ENCODE measurements at regions not wholly inside any gene's neighbourhood (a gene's known extent, or its start where the extent isn't known, plus 50 kb on each side); places are given as distances from the start of the nearest gene placed in this dataset.

DNA sequence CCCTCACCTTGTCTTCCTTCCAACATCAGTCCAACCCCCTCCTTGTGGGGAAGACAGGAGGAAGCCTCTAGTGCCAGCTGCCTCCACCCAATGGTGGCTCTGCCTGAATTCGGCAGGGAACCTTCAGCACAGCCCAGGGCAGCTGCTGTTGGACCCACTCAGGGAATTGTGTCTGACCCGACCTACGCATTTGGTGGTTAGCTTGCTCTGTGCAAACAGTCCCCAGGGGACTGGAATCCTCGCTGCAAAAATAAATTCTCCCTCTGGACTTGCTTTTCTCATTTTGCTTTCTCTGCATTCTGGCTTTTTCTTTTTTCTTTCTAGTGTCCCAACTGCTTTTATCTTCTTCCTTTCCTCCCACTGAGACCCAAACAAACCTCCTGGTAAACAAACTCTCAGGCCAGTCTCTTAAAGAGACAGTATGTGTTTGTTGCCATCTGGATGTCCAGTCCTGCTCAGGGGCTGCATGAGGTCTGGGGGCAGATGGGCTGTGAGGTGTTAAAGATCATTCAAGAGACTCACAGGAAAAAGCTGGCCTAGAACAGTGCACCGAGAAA lies 137.7 kb upstream of the HAAO start:
- FAIRE-seq = no peak

DNA sequence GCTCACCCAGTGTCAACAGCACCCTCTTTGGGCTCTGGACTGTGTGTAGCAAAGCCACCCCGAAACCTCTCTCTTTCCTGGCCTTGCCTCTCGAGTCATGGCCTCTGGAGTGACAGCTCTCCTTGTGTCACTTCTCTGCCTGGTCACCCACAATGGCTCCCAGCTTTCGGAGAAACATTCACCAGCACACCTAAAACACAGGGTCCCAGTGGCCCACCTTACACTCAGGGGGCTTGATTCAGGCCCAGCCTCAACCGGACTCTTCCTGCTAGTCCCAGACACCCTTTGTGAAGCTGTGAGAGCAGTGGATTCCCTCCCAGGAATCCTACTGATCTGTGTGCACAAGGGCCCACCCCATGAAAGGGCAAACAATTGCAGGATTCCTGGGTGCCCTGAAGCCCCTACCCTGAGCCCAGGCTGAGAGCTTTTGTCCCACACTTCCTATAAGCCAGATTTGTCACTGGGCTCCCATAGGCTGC lies 137.2 kb upstream of the HAAO start:
- no peak for TF ChIP-seq POLR2A (IDR thresholded peaks at IDR 0.05; ENCODE audit: low read depth, low read length)
- DNase-seq (ENCODE audit: insufficient read length, low spot score) = no peak
- FAIRE-seq = no peak

More for the DNA sequence above, 137.7 kb upstream of the HAAO start:
- DNase-seq (ENCODE audit: insufficient read length, low spot score) = no peak
- TF ChIP-seq POLR2A (IDR thresholded peaks at IDR 0.05; ENCODE audit: low read depth, low read length) = no peak

DNA sequence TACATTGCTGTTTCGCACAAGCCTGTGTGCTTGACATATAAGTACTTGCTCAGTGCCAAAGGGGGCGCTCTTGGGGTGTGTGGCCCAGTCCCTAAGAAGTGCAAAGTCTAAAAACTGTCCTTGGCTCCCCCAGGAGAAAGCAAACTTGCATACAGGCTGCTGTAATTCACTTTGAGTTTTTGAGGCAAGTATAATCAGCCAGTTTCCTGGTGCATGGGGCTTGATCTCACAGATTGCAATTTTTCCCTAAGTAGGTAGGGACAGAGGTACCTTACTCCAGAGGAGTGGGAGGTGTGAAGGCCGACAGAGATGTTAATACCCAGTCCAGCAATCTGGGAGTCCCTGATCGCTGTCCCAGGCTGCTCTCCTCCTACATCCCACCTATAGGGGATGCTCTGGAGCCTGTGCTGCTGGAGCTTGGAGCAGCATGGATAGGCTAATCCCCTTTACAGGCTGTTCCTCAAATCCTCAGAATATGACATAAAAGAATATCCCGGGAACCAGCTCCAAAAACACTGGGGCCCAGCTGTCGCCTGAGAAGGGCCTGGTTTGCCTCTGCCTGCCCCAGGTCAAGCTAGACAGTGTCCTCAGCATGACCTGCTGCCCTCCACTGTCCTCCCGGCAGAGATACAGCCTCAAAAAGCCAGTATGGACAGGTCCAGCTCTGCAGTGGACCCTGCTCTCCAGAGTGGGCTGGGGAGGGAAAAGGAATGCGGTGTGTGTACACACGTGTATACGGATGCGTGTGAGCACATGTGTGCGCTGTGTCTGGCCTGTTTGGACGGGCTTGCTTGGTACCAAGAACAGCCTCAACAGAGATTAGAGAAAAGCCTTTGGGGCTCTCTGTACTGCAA lies 136.5 kb upstream of the HAAO start:
- DNase-seq (ENCODE audit: insufficient read length, low spot score) = no peak
- no peak for FAIRE-seq
- TF ChIP-seq POLR2A (IDR thresholded peaks at IDR 0.05; ENCODE audit: low read depth, low read length) = no peak

DNA sequence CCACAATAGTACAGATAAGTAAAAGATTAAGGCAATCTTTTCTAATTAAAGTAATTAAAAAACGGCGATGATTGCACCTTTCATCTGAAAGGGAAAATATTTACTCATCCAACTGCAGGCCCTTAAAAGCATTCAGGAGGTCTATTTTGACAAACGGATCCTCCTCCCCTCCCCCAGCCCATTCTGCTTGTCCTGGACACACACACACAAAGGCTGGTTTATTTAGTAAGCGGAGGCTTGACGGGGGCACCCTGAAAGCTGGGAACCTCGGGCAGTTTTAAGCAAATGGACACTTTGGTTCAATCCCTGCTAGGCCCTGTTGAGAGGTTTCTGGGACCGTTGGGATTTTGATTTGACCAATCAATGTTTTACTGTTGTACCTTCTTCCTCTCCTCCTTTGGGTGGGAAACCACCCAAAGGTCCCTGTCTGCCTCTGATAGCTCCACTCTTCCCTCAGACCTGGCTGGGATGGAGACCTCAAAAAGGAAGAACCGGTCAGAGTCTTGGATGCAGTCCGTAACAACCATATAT lies 135.8 kb upstream of the HAAO start:
- TF ChIP-seq POLR2A (IDR thresholded peaks at IDR 0.05; ENCODE audit: low read depth, low read length) = no peak
- no peak for FAIRE-seq

DNA sequence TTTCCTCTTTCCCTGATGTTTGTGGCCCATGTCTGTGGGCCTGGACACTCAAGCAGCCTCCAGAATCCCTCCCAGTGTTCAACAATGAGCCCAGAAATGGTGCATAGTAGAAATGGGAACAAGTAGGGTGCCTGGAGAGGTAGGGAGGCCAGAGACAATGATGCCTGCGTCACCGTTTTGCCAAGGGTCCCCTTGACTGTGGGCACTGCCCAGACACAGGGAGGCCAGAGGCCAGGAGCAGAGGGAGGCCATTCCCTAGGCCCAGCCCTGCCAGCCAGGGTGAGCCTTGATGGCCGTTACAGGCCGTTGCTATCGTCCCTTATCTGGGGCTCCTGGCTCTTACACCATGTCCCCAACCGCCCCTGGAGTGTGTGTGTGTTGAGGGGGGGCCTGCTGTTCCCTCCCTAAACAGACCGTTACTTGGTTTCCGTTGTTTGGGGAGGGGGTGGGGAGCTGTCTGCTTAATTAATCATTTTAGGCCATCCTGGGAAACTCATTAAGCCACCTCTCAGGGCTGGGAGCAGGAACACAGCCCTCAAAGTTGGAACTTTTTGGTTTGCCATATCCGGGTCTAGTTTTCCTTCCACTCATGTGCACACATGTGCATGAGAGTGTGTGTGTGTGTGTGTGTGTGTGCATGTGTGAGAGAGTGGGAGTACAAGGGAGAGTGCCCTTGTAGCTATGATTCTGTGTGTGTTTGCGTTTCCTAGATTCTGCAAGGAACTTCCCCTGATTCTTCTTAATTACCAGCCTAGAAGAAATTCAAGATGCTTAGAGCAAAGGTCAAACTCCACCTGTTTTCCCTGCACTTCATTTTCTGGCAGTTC lies 135.2 kb upstream of the HAAO start:
- no peak for FAIRE-seq
- TF ChIP-seq POLR2A (IDR thresholded peaks at IDR 0.05; ENCODE audit: low read depth, low read length) = no peak
- DNase-seq (ENCODE audit: insufficient read length, low spot score) = no peak

More for the DNA sequence above, 135.8 kb upstream of the HAAO start:
- no peak for DNase-seq (ENCODE audit: insufficient read length, low spot score)

DNA sequence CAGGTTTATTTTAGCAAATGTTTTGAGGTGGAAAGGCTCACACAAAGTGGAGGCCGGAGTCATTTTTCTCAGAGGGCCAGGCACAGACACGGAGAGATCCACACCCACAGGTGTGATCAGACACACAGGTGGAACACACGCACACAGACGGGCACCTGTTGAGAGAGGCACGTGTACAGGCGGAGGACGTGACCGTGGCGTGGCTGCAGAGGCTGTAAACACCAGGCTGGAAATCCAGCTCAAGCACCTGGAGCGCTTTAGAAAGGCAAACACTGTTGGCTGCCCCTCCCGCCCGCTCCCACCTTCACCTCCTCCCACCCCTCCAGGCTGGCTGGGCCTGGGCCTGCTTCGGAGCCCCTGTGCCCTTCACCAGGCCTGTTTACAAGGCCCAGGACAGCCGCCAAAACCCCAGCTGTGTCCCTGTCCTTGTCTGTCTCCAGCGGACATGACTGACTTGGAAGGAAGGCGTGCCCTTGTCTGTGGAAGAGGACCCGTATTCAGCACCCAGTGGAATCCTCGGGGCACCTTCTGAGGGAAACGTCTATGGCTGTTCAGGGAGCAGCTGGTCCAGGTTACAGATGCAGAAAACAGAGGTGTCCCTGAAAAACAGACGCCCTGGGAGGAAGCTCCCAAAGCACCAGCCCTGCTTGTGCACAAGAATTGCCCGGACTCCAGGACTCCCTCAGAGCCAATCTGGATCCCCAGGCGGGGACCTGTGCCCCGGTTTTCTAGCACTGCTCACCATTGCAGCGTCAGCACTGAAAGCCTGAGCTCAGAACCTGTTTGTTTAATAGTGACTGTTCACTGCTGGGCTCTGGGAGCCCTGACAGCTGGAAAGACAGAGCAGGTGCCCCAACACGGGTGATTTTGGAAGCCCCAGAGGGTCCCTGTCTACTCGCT lies 134.3 kb upstream of the HAAO start:
- no peak for FAIRE-seq
- no peak for DNase-seq (ENCODE audit: insufficient read length, low spot score)
- no peak for TF ChIP-seq POLR2A (IDR thresholded peaks at IDR 0.05; ENCODE audit: low read depth, low read length)

DNA sequence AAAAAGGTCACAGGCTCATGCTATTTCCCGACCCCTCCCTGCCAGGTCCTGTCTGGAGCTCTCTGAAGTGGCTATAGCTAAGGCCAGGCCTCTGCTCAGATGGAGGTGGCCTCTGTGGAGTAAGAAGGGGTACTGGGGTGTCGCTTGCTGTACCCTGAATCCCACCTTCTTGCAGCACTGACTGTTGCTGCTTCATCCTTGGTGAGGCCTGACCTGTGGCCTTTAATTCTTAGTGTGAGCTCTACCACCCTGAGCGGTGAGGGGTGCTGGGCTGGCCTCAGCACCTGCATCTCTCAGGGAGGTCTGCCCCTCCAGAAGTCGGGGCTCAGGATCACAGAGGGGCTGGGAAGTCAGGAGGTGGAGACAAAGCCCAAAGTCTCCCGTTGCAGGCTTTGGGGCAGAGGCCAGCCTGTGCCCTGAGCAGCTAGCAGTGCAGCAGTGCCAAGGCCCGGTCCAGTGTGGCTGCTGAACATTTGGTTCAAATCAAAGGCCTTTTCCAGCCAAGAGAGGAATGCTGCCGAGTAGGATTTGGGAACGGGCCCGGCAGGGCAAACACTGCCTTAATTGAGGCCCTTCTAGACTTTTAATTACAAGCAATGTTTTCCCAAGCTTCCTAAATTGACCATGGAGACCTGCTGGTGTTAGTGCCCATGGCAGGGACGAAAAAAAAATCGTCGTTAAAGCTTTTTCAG lies 133.5 kb upstream of the HAAO start:
- no peak for DNase-seq (ENCODE audit: insufficient read length, low spot score)
- no peak for FAIRE-seq
- TF ChIP-seq POLR2A (IDR thresholded peaks at IDR 0.05; ENCODE audit: low read depth, low read length) = no peak

DNA sequence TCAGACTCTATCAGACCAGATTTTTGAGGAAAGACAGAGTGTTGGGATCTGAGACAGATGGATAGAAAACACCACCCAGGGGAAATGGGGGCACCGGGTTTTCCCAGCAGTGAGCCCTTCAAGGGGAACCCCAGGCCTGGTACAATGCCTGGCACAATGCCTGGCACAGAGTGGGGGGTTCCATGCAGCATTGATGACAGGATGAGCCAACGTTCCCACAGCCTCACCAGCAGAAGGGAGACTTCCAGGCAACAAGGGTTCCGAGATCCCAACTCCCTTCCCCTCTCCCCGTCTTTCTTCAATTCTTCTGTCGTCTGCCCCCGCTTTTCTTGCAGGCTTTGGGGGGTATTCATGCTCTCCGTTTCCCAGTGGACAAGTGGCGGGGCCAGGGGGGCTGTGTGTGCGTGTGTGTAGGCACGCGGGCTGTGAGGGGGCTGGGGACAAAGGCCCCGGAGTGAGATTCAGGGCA lies 132.1 kb upstream of the HAAO start:
- TF ChIP-seq POLR2A (IDR thresholded peaks at IDR 0.05; ENCODE audit: low read depth, low read length) = no peak
- DNase-seq (ENCODE audit: insufficient read length, low spot score) (no peak), FAIRE-seq (no peak)

DNA sequence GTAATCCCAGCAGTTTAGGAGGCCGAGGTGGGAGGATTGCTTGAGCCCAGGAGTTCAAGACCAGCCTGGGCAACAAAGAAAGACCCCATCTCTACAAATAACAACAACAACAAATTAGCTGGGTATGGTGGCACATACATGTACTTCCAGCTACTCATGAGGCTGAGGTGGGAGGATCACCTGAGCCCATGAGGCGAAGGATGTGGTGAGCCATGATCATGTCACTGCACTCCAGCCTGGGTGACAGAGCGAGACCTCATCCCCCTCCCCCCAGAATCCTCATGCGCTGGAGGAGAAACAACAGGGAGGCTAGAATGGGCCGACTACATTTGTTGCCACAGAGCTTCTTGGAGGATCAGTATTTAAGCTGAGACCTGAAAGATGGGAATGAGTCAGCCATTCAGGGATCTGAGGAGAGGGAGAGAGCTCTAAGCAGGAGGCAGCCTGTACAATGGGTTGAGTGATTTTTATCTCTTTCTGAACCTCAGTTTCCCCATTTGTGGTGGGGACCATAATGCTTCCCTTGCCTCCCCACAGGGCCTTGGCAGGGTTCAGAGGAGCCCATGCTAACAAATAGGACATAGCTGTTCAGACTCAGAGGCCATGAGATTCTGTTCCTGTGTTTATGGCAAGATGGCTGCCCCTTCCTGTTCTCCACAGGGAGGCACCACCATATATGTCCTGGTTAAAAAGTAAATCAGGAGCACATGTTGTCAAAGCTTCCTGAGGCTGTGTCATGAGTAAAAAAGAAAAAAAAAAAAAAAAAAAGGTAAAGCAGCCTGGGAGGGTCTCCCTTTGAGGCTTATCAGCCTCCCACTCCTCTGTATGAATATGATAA lies 131.4 kb upstream of the HAAO start:
- no peak for DNase-seq (ENCODE audit: insufficient read length, low spot score)
- no peak for FAIRE-seq
- no peak for TF ChIP-seq POLR2A (IDR thresholded peaks at IDR 0.05; ENCODE audit: low read depth, low read length)

DNA sequence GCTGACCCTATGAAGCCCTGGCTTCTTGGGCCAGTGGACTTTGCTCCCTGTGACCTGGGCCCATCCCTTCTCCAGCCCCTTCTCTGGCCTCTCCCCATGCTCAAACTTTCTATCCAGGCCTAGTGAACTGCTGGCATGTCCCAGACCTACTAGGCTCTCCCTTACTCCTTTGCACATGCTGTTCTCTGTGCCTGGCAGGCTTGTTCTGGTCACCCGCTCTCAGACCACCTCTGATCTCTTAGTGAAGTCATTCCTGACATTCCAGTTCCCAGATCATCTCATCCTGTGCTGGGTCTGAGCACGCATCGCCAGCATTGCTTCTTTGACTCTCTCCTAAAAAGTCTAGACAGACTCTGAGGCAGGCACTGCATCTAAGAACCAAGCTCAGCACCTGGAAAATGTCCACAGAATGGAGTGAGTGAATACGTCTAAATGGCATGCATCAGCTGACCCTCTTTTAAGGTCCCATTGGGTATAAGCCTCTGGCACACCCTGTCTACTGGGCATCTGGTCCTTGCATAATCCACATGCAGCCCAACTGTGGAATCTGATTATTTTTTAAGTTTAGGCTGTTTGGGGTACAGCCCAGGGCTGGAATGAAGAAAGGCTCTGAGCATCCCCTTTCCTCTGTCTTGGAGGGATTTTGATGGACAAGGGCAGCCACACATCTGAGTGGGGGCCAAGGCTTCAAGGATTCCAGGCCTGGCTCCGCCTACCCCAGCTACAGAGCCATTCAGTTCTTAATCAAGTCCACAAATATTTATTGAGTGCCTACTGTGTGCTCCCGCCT lies 130.6 kb upstream of the HAAO start:
- FAIRE-seq (no peak), DNase-seq (ENCODE audit: insufficient read length, low spot score) (no peak)
- TF ChIP-seq POLR2A (IDR thresholded peaks at IDR 0.05; ENCODE audit: low read depth, low read length) = no peak

DNA sequence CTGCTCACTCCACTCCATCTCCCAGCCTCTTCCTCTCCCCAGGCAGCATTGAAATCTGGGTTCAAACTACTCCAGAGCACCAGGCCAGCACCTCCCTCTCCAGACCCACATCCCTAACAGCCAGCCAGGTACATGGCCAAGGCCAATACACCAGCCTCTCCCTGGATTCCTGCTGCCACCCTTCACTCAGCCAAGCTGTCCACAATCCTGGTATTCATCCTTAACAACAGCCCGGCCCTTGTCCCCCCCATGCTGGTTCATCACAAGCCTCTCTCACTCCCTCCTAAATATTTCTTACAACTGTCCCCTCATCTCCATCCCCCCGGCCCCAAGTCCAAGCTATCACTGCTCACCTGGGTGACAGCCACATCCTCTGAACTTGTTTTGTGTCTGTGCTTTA lies 129.9 kb upstream of the HAAO start:
- DNase-seq (ENCODE audit: insufficient read length, low spot score) (no peak), FAIRE-seq (no peak)
- no peak for TF ChIP-seq POLR2A (IDR thresholded peaks at IDR 0.05; ENCODE audit: low read depth, low read length)

Data from H54 (cell line).